A549 (cell line): ENCODE measurements at regions not wholly inside any gene's neighbourhood (a gene's known extent, or its start where the extent isn't known, plus 50 kb on each side); places are given as distances from the start of the nearest gene placed in this dataset.

Source experiments
- ATAC-seq, 2 experiments: fragments of 200-7000 bp in 1 of 2; fragments of >200 bp in 1 of 2; cut with Nextera tagmentation in 1 of 2; cut with Tn5 transposase in 1 of 2; 3 replicates each; pipeline versions ENCODE4 v1.8.0 to v1.9.1; 2018 to 2020; ENCODE audit warnings: mild to moderate bottlenecking in 1 of 2, moderate library complexity in 1 of 2
- CTCF ChIA-PET: fragments of 300-600 bp; sonication (Branson Sonifier 250); formaldehyde crosslinking; extraction: SDS; loops from one replicate; lab custom pipeline; 2021; ENCODE audit warnings: antibody characterized with exemption, inconsistent platforms; lab: Yijun Ruan, JAX
- POLR2A ChIA-PET: fragments of 350-600 bp; formaldehyde crosslinking; extraction: SDS; loops from one replicate; lab custom pipeline; 2021; ENCODE audit warnings: antibody characterized with exemption, inconsistent platforms; lab: Yijun Ruan, JAX
- DNase-seq, 2 experiments: peaks; one replicate each; pipeline versions ENCODE4 v3.0.0 to v3.0.0-alpha.2; 2011 to 2016; ENCODE audit warnings: low read depth in 1 of 2, low spot score in 1 of 2
- FAIRE-seq: peaks from 2 replicates; lab custom pipeline; 2011; peaks lifted over from hg19 to GRCh38; lab: Jason Lieb, UNC
- H3K27ac ChIP-seq, 2 experiments: fragments of >200 bp; sonication (Bioruptor Twin); formaldehyde crosslinking; 3 replicates each; pipeline ENCODE4 v1.5.1; 2016 to 2017
- H3K4me1 ChIP-seq: fragments of >200 bp; sonication (Bioruptor Twin); formaldehyde crosslinking; 3 replicates; pipeline ENCODE4 v1.6.1; 2016
- H3K4me2 ChIP-seq: fragments of >200 bp; sonication (Bioruptor Twin); formaldehyde crosslinking; 3 replicates; pipeline ENCODE4 v1.6.1; 2016
- H3K4me3 ChIP-seq: fragments of >200 bp; sonication (Bioruptor Twin); formaldehyde crosslinking; 3 replicates; pipeline ENCODE4 v1.5.1; 2016
- H3K9me3 ChIP-seq: fragments of >200 bp; sonication (Bioruptor Twin); formaldehyde crosslinking; 3 replicates; pipeline ENCODE4 v1.6.1; 2016
- CBX8 ChIP-seq: fragments of 200-600 bp; sonication (generic); IDR thresholded peaks from 2 replicates; pipeline ENCODE4 v1.6.1; 2016
- CEBPB ChIP-seq, 2 experiments: fragments of >200 bp in 1 of 2; sonication (Bioruptor Twin) in 1 of 2; formaldehyde crosslinking in 1 of 2; IDR thresholded peaks; 2 replicates each; pipeline ENCODE4 v1.6.1; 2012 to 2016
- CHD2 ChIP-seq: fragments of 150-350 bp; IDR thresholded peaks from 2 replicates; pipeline ENCODE4 v1.6.1; 2014; ENCODE audit warnings: low read length; ENCODE audit not compliant: partially characterized antibody
- CHD4 ChIP-seq: fragments of 200-600 bp; sonication (generic); IDR thresholded peaks from 2 replicates; pipeline ENCODE4 v1.6.1; 2016; ENCODE audit warnings: antibody characterized with exemption, mild to moderate bottlenecking, borderline replicate concordance
- FOSB ChIP-seq: fragments of 250-450 bp; sonication (Bioruptor Pico); IDR thresholded peaks from 2 replicates; pipeline ENCODE4 v1.5.0; 2020; ENCODE audit warnings: mild to moderate bottlenecking, moderate library complexity
- FOXS1 ChIP-seq: fragments of 250-450 bp; sonication (Bioruptor Pico); IDR thresholded peaks from 2 replicates; pipeline ENCODE4 v1.5.0; 2020; ENCODE audit warnings: mild to moderate bottlenecking, moderate library complexity
- HEYL ChIP-seq: fragments of 250-450 bp; sonication (Bioruptor Pico); IDR thresholded peaks from 2 replicates; pipeline ENCODE4 v1.8.0; 2021; ENCODE audit warnings: mild to moderate bottlenecking, moderate library complexity
- HOXB5 ChIP-seq: fragments of 250-450 bp; sonication (Bioruptor Pico); IDR thresholded peaks from 2 replicates; pipeline ENCODE4 v1.5.0; 2020; ENCODE audit warnings: mild to moderate bottlenecking, moderate library complexity
- MAFK ChIP-seq: fragments of 450-650 bp; IDR thresholded peaks from 2 replicates; pipeline ENCODE4 v1.6.1; 2014; ENCODE audit not compliant: partially characterized antibody
- MAX ChIP-seq: IDR thresholded peaks from 2 replicates; pipeline ENCODE4 v1.6.1; 2012
- MAZ ChIP-seq: fragments of 150-350 bp; IDR thresholded peaks from 2 replicates; pipeline ENCODE4 v1.6.1; 2014; ENCODE audit warnings: antibody characterized with exemption, low read depth, low read length, borderline replicate concordance
- NFE2L2 ChIP-seq: fragments of 150-350 bp; conservative IDR thresholded peaks from 2 replicates; pipeline ENCODE4 v1.6.1; 2014; ENCODE audit warnings: low read length
- RARB ChIP-seq: fragments of 250-450 bp; sonication (Bioruptor Pico); IDR thresholded peaks from 2 replicates; pipeline ENCODE4 v1.8.0; 2021; ENCODE audit warnings: mild to moderate bottlenecking, moderate library complexity
- RFX5 ChIP-seq: fragments of 450-650 bp; IDR thresholded peaks from 2 replicates; pipeline ENCODE4 v1.7.1; 2014; ENCODE audit warnings: antibody characterized with exemption, mild to moderate bottlenecking, moderate library complexity
- SMC3 ChIP-seq: fragments of >200 bp; sonication (Bioruptor Twin); formaldehyde crosslinking; IDR thresholded peaks from 3 replicates; pipeline ENCODE4 v1.6.1; 2018; ENCODE audit warnings: inconsistent platforms
- USF2 ChIP-seq: fragments of 450-650 bp; IDR thresholded peaks from 2 replicates; pipeline ENCODE4 v1.6.1; 2014; ENCODE audit warnings: antibody characterized with exemption
- ZSCAN20 ChIP-seq: fragments of 250-450 bp; sonication (Bioruptor Pico); IDR thresholded peaks from 2 replicates; pipeline ENCODE4 v1.8.0; 2022; ENCODE audit warnings: mild to moderate bottlenecking, moderate library complexity
- WGBS: methylation state at CpG from one replicate; pipeline ENCODE4 v1.1.6; 2017; ENCODE audit errors: missing lambda C conversion rate; 5-methylcytosine and 5-hydroxymethylcytosine counted together
- TF ChIP-seq, protein P1 (sequence below): fragments of 200-600 bp; sonication (generic); IDR thresholded peaks from 2 replicates; pipeline ENCODE4 v1.6.1; 2016; ENCODE audit warnings: antibody characterized with exemption, mild to moderate bottlenecking, moderate library complexity

GRCh38 chr2:38181806-38182491, 106.0 kb upstream of the CYP1B1 start:
- no peak for TF ChIP-seq HEYL
- TF ChIP-seq MAZ = no peak
- no peak for TF ChIP-seq NFE2L2
- TF ChIP-seq MAX = no peak
- no peak for TF ChIP-seq CHD4
- no peak for TF ChIP-seq HOXB5
- no peak for TF ChIP-seq FOXS1 (CRISPR knock-in tag)
- TF ChIP-seq ZSCAN20 (CRISPR knock-in tag) = no peak
- TF ChIP-seq RARB (CRISPR knock-in tag) = no peak
- TF ChIP-seq CEBPB (IDR thresholded peaks at IDR 0.05) = no peak
- Histone ChIP-seq H3K4me3 (no peak overlapping the region), H3K9me3 (no peaks in the 10 kb centered on the region), H3K4me2 (no peak overlapping the region), H3K27ac (no peak overlapping the region), H3K4me1 (peaks cover 12% of the 10 kb centered on the region; the same call in 2 of the 3 replicates)
- CTCF ChIA-PET = interaction anchor here (1.1 kb wide), 2 partner anchors 11 to 93 kb away, joined by 3 read pairs; no protein-coding TSS in a partner anchor
- no peak for FAIRE-seq
- no peak for DNase-seq
- 61% methylated on average over 5 of the region's 5 CpGs for WGBS
- ATAC-seq = no peak
- POLR2A ChIA-PET = no interaction called here

DNA sequence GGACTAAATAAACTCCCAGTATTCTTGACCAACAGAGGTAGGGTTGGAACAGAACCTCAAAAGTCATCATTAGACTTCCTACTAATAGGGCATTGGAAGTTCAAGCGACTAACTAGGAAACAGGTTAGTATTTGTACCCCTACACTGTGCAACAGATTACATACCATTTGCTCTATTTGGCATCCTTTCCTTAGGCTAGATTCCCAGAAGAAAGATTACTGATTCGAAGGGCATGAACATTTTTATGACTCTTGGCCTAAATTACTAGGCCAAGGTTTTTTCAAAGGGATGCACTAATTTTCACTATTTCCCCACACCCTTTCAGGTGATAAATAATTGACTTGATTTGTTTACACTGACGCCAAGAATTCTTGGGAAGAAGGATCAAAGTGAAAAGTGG, 104.8 kb upstream of the CYP1B1 start:
- Histone ChIP-seq H3K27ac (no peak overlapping the region; a peak in 1 of 6 replicates), H3K4me2 (no peak overlapping the region), H3K4me3 (no peak overlapping the region), H3K9me3 (no peaks in the 10 kb centered on the region), H3K4me1 (peaks cover 12% of the 10 kb centered on the region; the same call in 2 of the 3 replicates)
- CTCF ChIA-PET = no interaction called here
- POLR2A ChIA-PET = no interaction called here
- TF ChIP-seq USF2 (no peak), CBX8 (no peak), RFX5 (no peak), CHD2 (no peak), FOSB (CRISPR knock-in tag) (no peak), MAFK (no peak), SMC3 (no peak)
- TF ChIP-seq, protein P1, sequence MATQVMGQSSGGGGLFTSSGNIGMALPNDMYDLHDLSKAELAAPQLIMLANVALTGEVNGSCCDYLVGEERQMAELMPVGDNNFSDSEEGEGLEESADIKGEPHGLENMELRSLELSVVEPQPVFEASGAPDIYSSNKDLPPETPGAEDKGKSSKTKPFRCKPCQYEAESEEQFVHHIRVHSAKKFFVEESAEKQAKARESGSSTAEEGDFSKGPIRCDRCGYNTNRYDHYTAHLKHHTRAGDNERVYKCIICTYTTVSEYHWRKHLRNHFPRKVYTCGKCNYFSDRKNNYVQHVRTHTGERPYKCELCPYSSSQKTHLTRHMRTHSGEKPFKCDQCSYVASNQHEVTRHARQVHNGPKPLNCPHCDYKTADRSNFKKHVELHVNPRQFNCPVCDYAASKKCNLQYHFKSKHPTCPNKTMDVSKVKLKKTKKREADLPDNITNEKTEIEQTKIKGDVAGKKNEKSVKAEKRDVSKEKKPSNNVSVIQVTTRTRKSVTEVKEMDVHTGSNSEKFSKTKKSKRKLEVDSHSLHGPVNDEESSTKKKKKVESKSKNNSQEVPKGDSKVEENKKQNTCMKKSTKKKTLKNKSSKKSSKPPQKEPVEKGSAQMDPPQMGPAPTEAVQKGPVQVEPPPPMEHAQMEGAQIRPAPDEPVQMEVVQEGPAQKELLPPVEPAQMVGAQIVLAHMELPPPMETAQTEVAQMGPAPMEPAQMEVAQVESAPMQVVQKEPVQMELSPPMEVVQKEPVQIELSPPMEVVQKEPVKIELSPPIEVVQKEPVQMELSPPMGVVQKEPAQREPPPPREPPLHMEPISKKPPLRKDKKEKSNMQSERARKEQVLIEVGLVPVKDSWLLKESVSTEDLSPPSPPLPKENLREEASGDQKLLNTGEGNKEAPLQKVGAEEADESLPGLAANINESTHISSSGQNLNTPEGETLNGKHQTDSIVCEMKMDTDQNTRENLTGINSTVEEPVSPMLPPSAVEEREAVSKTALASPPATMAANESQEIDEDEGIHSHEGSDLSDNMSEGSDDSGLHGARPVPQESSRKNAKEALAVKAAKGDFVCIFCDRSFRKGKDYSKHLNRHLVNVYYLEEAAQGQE = no peak
- FAIRE-seq (no peak), DNase-seq (no peak), ATAC-seq (no peak)
- 56% methylated on average over 3 of the region's 3 CpGs for WGBS
